HG03045 (cell line): ENCODE measurements at regions not wholly inside any gene's neighbourhood (a gene's known extent, or its start where the extent isn't known, plus 50 kb on each side); places are given as distances from the start of the nearest gene placed in this dataset.
"Not testable (repeated sequence)": the region's sequence is repeated elsewhere in the genome, so short reads cannot be mapped to it uniquely, and the experiment has no call there.

Source experiments
- ATAC-seq: cut with Tn5 transposase; IDR thresholded peaks from one replicate; pipeline ENCODE4 v1.9.1; 2021; ENCODE audit warnings: mild to moderate bottlenecking, moderate library complexity; ENCODE audit not compliant: unreplicated experiment

DNA sequence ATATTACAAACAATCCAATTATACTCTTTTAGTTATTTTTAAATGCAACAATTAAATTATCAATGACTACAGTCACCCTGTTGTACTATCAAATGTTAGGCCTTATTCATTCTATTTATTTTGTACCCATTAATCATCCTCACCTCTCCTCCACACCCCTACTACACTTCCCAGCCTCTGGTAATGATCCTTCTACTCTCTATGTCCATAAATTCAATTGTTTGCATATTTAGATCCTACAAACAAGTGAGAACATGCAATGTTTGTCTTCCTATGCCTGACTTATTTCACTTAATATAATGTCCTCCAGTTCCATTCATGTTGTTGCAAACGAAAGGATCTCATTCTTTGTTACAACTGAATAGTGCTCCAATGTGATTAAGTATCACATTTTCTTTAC, 1414.6 kb downstream of the SLITRK1 start:
- ATAC-seq = no peak

DNA sequence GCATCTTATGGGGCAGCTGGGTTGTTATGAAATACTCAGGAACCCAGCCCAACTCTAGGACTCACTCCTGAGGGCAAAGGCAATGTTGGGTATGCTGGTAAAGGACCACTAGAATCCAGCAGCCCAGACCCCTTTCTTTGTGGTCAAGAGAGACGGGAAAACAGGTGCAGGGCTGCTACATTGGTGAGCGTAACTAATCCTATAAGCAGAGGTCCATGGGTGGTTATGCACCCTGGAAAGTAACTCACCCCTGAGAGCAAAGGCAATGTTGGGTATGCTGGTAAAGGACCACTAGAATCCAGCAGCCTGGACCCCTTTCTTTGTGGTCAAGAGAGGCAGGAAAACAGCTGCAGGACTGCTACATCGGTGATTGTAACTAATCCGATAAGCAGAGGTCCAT, 1422.7 kb downstream of the SLITRK1 start:
- ATAC-seq = not testable (repeated sequence)

DNA sequence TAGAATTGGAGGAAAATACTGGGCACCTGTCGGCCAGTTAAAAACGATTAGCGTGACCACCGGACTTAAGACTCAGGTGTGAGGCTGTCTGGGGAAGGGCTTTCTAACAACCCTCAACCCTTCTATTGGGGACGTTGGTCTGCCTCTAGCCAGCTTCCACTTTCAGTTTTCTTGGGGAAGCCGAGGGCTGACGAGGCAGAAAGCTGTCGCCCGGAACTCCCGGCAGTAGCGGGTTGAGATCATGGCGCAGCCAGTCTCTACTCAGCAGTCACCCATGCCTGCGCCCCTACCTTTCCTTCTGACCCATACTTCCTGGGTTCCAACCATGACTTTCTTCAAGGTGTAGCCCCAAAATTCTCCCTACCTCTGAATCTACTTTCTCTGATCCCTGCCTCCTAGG, 1424.1 kb downstream of the SLITRK1 start:
- ATAC-seq = no peak

DNA sequence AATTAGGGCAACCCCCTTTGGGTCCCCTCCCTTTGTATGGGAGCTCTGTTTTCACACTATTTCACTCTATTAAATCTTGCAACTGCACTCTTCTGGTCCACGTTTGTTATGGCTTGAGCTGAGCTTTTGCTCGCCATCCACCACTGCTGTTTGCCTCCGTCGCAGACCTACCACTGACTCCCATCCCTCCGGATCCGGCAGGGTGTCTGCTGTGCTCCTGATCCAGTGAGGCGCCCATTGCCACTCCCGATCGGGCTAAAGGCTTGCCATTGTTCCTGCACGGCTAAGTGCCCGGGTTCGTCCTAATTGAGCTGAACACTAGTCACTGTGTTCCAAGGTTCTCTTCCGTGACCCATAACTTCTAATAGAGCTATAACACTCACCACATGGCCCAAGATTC, 1424.7 kb downstream of the SLITRK1 start:
- ATAC-seq = not testable (repeated sequence)

DNA sequence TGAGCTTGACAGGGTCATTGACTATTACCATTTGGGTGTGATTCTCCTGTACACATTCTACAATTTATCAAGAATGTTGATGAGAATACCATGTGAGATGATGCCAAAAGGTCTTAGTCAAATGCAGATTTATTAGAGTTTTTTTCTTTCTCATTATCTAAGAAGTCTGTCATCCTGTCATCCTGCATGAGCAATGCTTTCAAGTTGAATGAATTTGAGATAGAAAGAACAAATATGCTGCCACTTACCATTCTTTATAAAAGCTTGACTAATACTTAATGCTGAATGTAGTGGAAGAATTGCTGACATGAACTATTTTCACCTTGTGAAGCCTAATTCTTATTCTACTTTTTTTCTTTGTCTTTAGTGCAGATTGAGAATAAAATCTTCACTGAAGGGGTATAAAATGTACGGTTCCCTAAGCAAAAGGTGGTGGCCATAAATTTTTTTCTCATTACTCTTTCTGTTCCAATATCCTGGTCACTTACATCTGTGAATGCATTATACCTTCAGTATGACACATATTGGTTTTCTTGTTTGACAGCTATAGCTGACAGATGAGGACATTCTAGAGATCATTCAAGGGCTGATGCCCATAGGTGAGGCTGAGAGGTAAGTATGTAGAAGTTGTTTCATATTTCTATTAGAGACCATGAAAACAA, 1434.7 kb downstream of the SLITRK1 start:
- ATAC-seq = no peak

DNA sequence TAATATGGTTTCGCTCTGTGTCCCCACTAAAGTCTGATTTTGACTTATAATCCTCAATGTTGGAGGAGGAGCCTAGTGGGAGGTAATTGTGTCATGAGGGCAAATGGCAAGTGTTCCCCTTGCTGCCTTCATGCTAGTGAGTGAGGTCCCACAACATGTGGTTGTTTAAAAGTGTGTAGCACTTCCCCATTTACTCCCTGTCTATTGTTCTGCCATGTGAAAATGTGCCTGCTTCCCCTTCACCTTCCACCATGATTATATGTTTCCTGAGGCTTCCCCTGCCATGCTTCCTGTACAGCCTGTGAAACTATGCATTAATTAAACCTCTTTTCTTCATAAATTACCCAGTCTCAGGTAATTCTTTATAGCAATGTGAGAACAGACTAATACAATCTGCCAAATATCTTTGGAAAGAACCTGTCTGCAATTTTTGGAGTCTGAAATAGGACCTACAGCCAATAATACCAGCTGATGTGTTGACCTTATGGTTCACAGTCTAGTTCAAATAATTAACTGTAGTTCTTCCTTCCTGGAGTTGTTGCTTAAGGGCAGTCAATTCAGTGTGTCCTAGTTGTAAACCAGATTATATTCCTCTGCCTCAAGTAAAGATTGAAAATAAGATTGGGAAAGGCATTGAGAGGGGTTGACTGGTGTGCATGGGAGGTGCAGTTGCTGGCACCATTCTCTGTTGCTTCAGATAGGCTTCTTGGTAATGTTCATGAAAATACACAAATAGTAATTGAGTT, 1442.9 kb downstream of the SLITRK1 start:
- no peak for ATAC-seq

DNA sequence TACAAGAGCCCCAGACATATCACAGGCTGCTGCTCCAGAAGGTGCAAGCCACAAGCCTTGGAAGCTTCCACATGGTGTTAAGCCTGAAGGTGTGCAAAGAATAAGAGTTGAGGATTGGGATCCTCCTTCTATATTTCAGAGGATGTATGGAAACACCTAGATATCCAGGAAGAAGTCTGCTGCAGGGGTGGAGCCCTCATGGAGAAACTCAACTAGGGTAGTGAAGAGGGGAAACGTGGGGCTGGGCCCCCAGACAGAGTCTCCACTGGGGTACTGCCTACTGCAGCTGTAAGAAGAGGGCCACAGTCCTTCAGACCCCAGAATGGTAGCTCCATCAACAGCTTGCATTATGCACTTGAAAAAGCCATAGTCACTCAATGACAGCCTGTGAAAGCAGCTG, 1444.0 kb downstream of the SLITRK1 start:
- no peak for ATAC-seq

DNA sequence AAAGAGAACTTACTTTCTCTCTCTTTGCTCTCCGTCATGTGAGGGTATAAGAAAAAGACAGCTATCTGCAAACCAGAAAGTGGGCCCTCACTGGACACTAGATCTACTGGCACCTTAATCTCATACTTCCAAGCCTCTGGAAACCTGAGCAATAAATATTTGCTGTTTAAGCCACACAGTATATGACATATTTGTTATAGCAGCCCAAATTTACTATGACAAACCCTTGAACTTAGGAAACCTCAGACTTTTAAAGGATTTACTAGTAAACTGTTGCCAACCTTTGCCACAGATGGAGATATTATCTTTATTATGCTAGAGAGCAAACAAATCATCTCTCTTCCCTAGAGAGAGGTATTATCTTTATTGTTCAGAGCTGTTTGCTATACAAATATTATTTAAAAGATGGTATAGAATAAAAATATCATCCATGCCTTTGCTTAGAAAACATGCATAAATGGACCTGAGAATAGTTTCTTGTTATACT, 1446.1 kb downstream of the SLITRK1 start:
- no peak for ATAC-seq

DNA sequence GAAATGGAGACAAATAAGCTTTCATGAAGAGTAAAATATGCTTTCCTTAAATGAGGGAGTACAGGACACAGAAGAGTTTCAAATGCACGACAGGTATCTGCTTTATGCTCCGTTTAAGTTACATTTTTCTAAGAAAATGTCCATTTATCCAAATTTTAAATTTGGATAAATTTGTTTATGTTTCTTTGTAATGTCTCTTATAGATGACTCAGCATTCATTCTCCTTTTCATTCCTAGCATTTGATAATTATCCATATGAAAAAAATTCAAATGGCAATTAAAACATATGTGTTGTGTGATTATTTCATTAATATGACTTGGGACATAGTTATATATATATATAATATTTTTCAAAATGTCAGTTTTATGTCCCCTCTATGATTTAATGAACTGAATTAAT, 1449.3 kb downstream of the SLITRK1 start:
- ATAC-seq = no peak

DNA sequence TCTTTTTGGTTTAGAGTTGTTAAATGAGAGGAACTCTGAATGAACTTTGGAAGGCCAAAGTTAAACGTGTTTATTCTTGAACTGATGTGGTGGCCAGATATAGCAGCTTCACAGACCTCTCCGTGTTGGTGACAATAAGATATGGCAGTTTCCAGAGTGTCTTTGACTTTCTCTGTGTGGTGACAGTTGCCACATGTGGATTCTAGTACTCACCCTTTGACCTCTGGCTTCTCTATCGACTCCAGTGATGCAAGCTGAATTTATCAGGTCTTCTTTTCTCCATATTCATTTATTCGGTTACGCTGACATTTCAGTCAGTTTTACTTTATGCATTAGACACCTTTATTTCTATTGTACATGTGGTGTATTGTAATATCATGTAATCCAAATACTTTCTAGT, 1469.5 kb downstream of the SLITRK1 start:
- ATAC-seq = no peak

DNA sequence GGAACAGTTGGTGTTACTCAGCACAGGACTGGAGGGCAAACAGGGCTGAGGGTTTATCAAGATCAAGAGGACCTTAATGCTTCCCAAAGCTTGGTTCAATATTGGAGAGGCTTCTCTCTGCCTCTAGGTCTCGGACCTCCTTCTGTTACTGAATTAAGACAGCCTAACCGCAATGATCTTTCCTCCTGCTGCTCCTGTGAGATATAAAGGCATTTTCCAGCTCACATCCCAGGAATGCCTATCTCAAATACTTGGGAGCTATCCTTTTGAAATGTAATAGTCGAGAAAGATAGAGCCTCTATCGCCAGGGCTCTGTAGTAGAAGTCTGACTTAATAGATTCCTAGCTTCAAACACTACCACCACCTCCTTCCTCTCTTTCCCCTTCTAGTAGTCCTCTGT, 1475.0 kb downstream of the SLITRK1 start:
- no peak for ATAC-seq

DNA sequence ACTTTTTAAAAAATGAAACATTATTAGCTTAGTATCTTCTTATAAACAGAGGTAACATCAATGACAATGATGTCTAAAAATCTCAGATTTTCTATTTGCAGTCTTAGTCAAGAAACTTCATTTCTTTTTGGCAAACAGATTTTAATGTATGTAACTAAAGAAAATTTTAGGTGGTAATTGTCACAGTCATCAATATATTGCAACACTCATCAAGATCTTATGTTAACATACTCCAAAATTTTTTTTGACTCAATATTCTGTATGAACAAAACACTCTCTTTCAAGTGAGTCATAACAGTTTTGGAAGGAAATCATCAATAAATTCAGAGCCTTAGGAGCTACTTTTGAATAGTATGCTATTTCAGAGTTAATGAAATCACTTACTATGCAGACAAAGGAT, 1507.6 kb downstream of the SLITRK1 start:
- no peak for ATAC-seq

DNA sequence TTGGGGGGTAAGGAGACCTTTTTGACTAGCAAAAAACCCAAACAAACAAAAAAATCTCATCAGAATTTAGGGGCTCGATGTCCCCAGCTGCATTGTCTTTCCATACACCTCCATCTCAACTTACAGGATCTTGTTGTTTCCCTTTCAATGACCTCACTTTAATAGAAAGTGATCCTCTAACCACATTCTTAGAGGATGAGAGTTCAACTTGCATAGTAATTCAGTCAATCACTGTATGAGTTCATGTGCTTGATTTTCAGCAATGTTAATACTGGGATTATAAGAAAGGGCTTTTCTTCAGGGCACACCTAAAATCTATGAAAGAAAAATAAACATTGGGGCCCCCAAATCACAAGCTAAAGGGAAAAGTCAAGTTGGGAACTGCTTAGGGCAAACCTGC, 1512.0 kb downstream of the SLITRK1 start:
- ATAC-seq = no peak

DNA sequence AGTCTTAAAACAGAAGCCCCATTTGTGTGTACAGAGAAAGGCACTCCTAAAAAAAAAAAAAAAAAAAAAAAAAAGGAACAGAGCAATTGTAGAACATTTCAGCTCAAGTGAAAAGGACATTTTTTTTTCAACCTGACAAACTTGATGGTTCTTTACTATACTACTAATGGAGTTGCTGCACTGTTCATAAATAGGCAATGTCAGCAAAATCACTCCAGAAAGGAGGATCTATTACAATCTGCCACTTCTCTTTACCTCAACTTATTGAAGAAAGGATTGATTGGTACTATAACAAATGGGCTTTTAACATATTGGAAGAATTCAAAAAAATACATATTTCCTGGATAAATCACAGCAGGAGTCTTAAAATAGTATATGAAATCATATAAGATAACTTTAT, 1517.7 kb downstream of the SLITRK1 start:
- ATAC-seq = no peak

DNA sequence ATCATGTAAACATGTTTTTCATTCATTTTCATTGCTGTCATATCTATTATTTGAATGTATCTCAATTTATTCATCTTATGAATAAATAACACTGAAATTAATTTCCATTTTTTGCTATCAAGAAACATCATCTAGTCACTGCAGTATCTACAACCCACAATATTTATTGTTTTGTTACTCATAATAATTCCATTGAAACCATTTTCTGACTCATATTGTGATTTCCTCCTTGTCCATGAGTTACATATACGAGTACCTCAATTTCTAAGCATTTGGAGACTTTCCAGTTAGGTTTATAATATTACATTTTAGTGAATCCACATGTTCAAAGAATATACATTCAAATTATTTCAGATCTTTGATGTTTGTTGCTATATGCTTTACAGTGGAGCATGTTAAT, 1524.0 kb downstream of the SLITRK1 start:
- ATAC-seq = no peak

DNA sequence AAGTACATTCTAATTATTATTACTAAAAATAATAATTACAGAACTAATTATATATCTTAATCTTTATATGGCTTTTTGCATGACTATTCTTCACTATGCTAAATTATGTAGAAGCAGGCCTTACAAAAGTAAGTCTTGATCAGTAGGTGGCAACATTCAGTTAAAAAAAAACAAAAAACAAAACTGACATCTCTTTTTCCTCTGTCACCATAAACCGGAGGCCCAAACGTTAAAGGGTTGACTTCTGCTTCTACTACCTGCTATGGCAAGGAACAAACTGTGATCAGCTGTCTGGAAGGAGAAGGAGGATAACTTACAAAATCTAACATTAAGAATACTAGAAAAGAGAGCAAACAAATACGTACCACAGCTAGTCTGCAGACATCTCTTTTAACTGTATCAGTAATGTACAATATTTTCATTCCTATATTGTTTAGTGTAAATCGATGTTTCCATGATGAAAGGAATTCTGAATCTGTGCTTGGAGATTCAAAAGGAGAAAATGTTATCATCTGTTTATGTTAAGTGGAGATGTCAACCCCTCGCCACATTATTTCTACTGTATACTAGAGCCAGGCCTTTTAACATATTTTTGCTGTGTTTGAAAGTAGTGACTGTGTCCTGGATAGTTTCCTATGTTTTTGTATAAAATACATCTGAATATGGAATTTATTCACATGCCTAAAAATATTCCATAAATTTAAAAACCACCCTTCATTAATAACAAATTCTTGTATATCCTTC, 1525.4 kb downstream of the SLITRK1 start:
- ATAC-seq = no peak

DNA sequence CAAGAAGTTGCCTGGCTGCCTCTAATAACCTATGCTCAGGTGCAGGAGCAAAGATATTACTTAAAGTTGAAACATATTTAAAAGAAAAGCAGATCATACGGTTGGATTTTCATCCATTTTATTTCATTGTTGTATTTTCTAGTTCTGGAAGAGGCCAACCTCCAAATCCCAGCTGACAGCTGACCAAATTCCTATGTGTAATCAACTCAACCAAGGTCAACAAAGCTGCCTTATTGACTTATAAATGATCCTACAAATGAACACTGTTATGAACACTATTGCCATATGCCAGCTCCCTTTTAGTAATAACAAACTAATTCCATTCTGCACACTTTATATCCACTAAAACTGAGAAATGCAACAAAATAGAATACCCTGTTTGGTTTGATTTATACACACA, 1537.4 kb downstream of the SLITRK1 start:
- ATAC-seq = no peak

DNA sequence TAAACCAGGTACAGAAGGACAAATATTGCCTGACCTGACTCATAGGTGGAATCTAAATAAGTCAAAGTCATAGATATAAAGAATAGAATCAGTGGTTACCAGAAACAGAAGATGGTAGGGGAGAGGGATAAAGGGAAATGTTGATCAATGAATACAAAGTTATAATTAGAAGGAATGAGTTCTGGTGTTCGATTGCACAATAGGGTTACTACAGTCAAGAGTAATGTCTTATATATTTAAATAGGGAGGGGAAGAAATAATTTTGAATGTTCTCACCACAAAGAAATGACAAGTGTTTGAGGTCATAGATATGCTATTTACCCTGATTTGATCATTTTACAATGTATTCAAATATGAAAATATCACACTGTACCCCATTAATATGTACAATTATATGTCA, 1541.2 kb downstream of the SLITRK1 start:
- no peak for ATAC-seq

DNA sequence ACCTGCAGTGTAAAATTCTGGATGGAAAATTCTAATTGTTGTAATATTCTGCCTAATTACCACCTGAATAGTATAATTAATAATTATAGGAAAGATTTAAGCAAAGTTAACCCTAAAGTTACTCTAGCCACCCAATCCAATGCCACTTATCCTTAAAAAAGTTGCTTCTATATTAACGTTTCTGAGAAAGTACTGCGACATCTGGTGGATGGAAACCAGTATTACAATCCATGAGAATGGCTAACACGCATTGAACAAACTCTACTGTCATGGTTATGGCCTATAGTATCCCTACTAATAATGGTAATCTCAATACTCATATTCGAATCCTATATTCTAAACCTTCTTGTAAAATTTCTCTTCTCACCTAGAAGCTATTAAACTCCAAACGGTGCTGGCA, 1551.8 kb downstream of the SLITRK1 start:
- no peak for ATAC-seq

DNA sequence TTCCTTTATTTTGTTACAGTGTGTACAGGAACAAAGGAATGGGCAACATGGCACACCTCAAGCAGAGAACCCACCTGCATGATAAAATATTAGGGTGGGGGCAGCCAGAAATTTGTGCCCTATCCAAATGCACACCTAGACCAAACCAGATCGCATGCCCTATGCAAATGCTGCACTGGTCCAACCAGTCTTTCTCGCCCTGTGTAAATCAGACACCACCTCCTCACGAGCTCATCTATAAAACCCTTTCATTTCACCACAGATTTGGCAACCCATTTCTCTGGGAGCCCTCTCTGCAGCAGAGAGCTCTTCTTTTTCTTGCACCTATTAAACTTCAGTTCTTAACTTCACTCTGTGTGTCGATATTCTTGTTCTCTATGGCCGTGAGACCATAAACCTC, 1559.2 kb downstream of the SLITRK1 start:
- no peak for ATAC-seq

DNA sequence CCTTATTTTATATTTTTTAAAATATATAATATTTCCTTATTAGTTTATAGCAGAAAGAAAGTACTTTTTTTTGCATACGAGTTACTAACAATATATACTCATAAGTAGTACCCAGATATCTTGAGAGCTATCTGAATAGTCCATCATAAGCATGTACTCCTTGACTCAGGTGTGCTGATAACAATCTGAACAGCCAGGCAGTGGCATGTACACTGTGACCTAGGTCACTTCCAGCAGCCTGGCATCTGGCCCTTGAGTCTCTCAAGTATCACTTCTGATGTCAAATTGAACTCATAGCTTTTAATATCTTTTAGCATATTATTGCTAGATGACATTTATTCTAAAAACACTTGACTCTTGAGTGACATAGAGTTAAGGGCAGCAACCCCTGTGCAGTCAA, 1576.7 kb downstream of the SLITRK1 start:
- no peak for ATAC-seq

DNA sequence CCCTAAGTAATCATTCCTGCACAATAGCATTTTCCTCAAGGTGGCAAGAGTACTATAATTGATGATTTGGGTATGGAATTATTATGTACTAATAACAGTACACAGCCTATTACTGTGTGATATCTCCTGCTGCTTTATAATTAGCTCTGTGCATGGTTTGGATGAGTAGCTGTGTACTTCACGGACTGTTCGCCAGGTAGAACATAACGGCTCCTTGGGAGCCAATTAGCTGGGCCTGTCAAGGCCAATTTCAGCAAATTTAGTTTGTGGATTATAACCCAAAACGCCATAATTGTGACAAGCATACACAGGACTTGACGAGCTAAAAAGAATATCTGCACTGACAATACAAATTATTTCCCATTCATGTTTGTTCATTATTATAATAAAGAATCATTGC, 1584.2 kb downstream of the SLITRK1 start:
- no peak for ATAC-seq
